Transverse colon (tissue), 4 donors: ENCODE measurements at regions not wholly inside any gene's neighbourhood (a gene's known extent, or its start where the extent isn't known, plus 50 kb on each side); places are given as distances from the start of the nearest gene placed in this dataset.

Experiments
- DNase-seq: peaks from one replicate; pipeline ENCODE4 v3.0.0-alpha.2; 2019
- H3K27ac ChIP-seq, 4 donors: fragments of 200-600 bp; sonication (generic); 2 replicates each; pipeline ENCODE4 v1.5.1; 2016 to 2018; ENCODE audit warnings: inconsistent platforms in 4 of 4
- H3K27me3 ChIP-seq: fragments of 200-600 bp; sonication (generic); 2 replicates; pipeline ENCODE4 v1.5.1; 2017; ENCODE audit warnings: inconsistent platforms
- H3K36me3 ChIP-seq, 4 donors: fragments of 200-600 bp; sonication (generic); 2 replicates each; pipeline ENCODE4 v1.5.1; 2017 to 2019; ENCODE audit warnings: inconsistent platforms in 4 of 4
- H3K4me1 ChIP-seq, 4 donors: fragments of 200-600 bp; sonication (generic); 2 replicates each; pipeline ENCODE4 v1.5.1; 2017 to 2020; ENCODE audit warnings: inconsistent platforms in 4 of 4
- H3K4me3 ChIP-seq, 4 donors: fragments of 200-600 bp; sonication (generic); 1 replicate in 1 of 4; 2 replicates in 3 of 4; pipeline versions ENCODE4 v1.5.1 to v1.6.1; 2017 to 2019; ENCODE audit warnings: inconsistent platforms in 4 of 4
- H3K9me3 ChIP-seq, 2 donors: fragments of 200-600 bp; sonication (generic); 2 replicates each; pipeline ENCODE4 v1.5.1; 2017 to 2019; ENCODE audit warnings: inconsistent platforms in 2 of 2
- CTCF ChIP-seq, 5 experiments: fragments of 200-600 bp in 3 of 5; fragments of 450-650 bp in 2 of 5; sonication (generic) in 3 of 5; IDR thresholded peaks; 1 replicate in 2 of 5; 2 replicates in 3 of 5; pipeline ENCODE4 v1.5.1; 2016 to 2017; ENCODE audit warnings: antibody characterized with exemption in 5 of 5, inconsistent platforms in 3 of 5, mild to moderate bottlenecking in 2 of 5, moderate library complexity in 1 of 5
- EP300 ChIP-seq: sonication (generic); formaldehyde crosslinking; IDR thresholded peaks from one replicate; pipeline ENCODE4 v1.6.1; 2017; ENCODE audit warnings: antibody characterized with exemption, low read depth
- POLR2A ChIP-seq: fragments of 450-650 bp; IDR thresholded peaks from one replicate; pipeline ENCODE4 v1.6.1; 2016; ENCODE audit warnings: antibody characterized with exemption, mild to moderate bottlenecking, moderate library complexity
- POLR2AphosphoS5 ChIP-seq, 3 donors: sonication (generic); formaldehyde crosslinking; IDR thresholded peaks; one replicate each; pipeline ENCODE4 v1.6.1; 2016; ENCODE audit warnings: antibody characterized with exemption in 3 of 3
- WGBS, 2 donors: methylation state at CpG; one replicate each; pipeline ENCODE4 v1.1.5; 2018; ENCODE audit warnings: low coverage in 1 of 2; 5-methylcytosine and 5-hydroxymethylcytosine counted together
- in situ Hi-C, 4 donors: fragments of 200-750 bp; cut with MboI; loops; one replicate each; pipeline versions ENCODE4 v1.15.0 to v1.15.1; 2017; ENCODE audit warnings: low sequenced_read_pairs in 3 of 4, low pct_ligation_motif_present in 1 of 4, low pct_unique_long_range_greater_than_20kb in 1 of 4
- intact Hi-C: fragments of 100-400 bp; cut with DNase I; formaldehyde crosslinking; loops from one replicate; pipeline ENCODE4 v1.15.1; 2023; ENCODE audit warnings: low total_unique reads

- in situ Hi-C loops (no loop called here), intact Hi-C loops (no loop called here)
- H3K4me3 ChIP-seq = no peak overlapping the region
- H3K9me3 ChIP-seq = no peaks in the 10 kb centered on the region
- no peak for TF ChIP-seq EP300
- no peak for TF ChIP-seq POLR2AphosphoS5 (IDR thresholded peaks at IDR 0.05)
- no peak for TF ChIP-seq CTCF (IDR thresholded peaks at IDR 0.05)
- no peak for TF ChIP-seq POLR2A
- WGBS, 2 donors = 86 to 94% methylated on average over 1 of the region's 1 CpG
- H3K36me3 ChIP-seq = no peaks in the 10 kb centered on the region
- peaks cover 3 to 17% (median 8%) of the 10 kb centered on the region in 4 donors for H3K4me1 ChIP-seq
- H3K27me3 ChIP-seq = no peaks in the 10 kb centered on the region
- peak overlapping the region; percentile 48 to 75 (median 70) for H3K27ac ChIP-seq
- DNase-seq = no peak
Observed at GRCh38 chr2:215693999-215694580, 258.2 kb upstream of the FN1 start.

DNA sequence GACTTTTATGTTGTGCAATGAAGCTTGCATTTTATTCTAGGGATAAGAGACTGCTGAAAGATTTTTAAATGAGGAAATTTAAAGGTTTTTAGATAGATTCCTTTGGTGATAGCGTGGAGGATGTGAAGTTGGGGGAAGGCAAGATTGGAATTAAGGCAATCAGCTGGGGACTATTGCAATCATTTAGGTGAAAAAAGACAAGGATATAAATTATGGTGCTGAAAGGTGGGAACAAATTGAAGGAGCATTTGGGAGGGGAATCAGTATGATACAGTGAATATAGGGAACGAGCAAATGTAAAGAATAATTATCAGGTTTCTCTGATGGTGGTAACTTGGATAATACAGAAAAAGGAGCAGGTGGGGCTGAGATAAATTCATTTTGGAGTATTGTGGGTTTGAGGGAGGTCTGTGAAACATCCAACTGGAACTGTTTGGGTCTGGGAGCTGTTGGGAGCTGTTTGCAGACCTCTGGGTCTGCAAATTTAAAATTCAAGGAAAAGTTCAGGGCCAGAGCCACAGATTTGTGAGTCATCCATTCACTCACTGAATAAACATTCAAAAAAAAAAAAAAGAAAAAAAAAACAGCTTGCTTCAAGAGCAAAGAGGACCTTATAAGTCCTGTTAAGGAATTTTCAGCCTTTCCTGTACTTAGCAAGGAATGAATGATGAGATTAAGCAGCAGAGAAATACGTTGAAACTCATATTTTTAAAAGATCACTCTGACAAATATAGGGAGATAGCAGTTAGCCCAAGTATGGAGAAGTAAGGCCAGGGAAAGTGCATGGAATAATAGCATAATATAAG lies 257.5 kb upstream of the FN1 start:
- 56 to 64% methylated on average over 3 of the region's 3 CpGs for WGBS, 2 donors
- DNase-seq = no peak
- H3K27me3 ChIP-seq = no peaks in the 10 kb centered on the region
- no peak overlapping the region for H3K4me3 ChIP-seq
- peaks cover 3 to 17% (median 8%) of the 10 kb centered on the region in 4 donors for H3K4me1 ChIP-seq
- H3K27ac ChIP-seq = peak overlapping the region; percentile 48 to 75 (median 70)
- intact Hi-C loops = no loop called here
- in situ Hi-C loops = no loop called here
- no peak for TF ChIP-seq EP300
- no peak for TF ChIP-seq CTCF (IDR thresholded peaks at IDR 0.05)
- no peak for TF ChIP-seq POLR2AphosphoS5 (IDR thresholded peaks at IDR 0.05)
- no peak for TF ChIP-seq POLR2A
- H3K36me3 ChIP-seq = no peaks in the 10 kb centered on the region
- H3K9me3 ChIP-seq = no peaks in the 10 kb centered on the region

DNA sequence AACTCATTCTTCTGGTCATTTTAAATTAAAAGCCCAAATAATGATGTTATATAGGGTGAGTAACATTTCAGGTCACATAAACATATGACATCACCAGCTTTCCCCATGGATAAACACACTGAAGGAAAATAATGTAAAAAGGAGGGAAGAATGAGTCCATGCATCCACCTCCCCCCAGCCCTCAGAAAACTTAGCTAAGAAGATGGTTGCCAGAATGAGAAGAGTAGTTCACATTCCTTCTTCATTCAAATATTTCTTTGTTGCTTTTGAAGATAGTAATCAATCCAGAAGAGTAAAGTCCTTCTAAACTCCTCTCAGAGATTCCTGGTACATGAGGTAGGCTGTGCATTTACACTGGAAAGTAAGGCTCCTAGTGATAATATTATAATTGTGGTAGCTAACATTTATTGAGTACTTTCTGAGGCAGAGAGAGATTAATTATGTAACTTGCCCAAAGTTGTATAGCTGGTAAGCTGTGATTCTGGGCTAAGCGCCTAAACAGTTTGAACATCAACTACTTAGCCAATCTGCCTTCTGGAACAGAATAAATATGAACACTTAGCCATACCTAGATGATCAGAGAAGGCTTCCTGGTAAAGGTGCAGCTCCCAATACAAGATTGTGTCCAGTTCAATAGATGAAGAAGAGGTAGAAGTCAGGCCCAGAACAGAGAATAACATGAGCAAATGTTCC lies 256.7 kb upstream of the FN1 start:
- peak overlapping the region; percentile 45 to 75 (median 70) for H3K27ac ChIP-seq
- in situ Hi-C loops (no loop called here), intact Hi-C loops (no loop called here)
- H3K36me3 ChIP-seq = no peaks in the 10 kb centered on the region
- H3K4me1 ChIP-seq = peaks cover 3 to 17% (median 8%) of the 10 kb centered on the region in 4 donors
- H3K9me3 ChIP-seq = no peaks in the 10 kb centered on the region
- TF ChIP-seq POLR2AphosphoS5 (IDR thresholded peaks at IDR 0.05) = no peak
- no peak for DNase-seq
- no peaks in the 10 kb centered on the region for H3K27me3 ChIP-seq
- no peak overlapping the region for H3K4me3 ChIP-seq
- WGBS, 2 donors = 80% methylated on average over 1 of the region's 1 CpG; no CpG with 5 or more reads in 1 of the 2 donors

DNA sequence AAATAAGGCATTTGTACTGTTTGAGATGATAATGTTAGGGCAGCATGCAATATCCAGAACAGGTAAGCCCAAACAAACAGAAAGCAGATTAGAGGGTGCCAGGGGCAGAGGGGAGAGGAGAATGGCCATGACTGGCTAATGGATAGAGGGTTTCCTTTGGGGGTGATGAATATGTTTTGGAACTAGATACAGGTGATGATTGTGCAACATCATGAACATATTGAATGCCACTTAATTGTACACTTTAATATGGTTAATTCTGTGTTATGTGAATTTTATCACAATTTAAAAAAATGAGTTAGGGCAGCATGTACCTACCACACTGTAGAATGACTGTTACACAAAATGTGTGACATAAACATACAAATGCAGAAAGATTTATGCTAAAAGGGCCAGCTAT lies 255.5 kb upstream of the FN1 start:
- H3K27me3 ChIP-seq = no peaks in the 10 kb centered on the region
- peaks cover 3 to 17% (median 8%) of the 10 kb centered on the region in 4 donors for H3K4me1 ChIP-seq
- H3K4me3 ChIP-seq = no peak overlapping the region
- H3K9me3 ChIP-seq = no peaks in the 10 kb centered on the region
- TF ChIP-seq CTCF (IDR thresholded peaks at IDR 0.05) (no peak), POLR2AphosphoS5 (IDR thresholded peaks at IDR 0.05) (no peak), EP300 (no peak), POLR2A (no peak)
- intact Hi-C loops = no loop called here
- in situ Hi-C loops = no loop called here
- no peaks in the 10 kb centered on the region for H3K36me3 ChIP-seq
- no peak for DNase-seq
- H3K27ac ChIP-seq = peak overlapping the region in 1 of 4 donors; percentile 68
